Activated T-cell treated with anti-CD3 and anti-CD28 coated beads, Interleukin-2, amount 50 U/mL, for 72 hours (primary cell): ENCODE measurements at regions not wholly inside any gene's neighbourhood (a gene's known extent, or its start where the extent isn't known, plus 50 kb on each side); places are given as distances from the start of the nearest gene placed in this dataset.

ENCODE experiments used
- ATAC-seq, 2 donors: fragments of 150-1000 bp; cut with Tn5 transposase; replicated peaks in 1 of 2; 2 replicates each; pipeline ENCODE4 v1.10.0; 2021; ENCODE audit warnings: moderate library complexity in 2 of 2, mild to moderate bottlenecking in 1 of 2
- DNase-seq, 2 donors: peaks; one replicate each; pipeline ENCODE4 v3.0.0; 2021 to 2022; ENCODE audit warnings: mixed read lengths in 1 of 2
- H3K27ac Mint-ChIP-seq: one replicate; pipeline ENCODE4 v1.8.0; 2022; ENCODE audit warnings: mild to moderate bottlenecking, moderate library complexity, mixed read lengths
- H3K27me3 Mint-ChIP-seq: one replicate; pipeline ENCODE4 v1.8.0; 2022; ENCODE audit warnings: low read depth, mixed read lengths
- H3K36me3 Mint-ChIP-seq, 2 donors: one replicate each; pipeline ENCODE4 v1.8.0; 2022; ENCODE audit warnings: mixed read lengths in 2 of 2, mild to moderate bottlenecking in 1 of 2; ENCODE audit not compliant: insufficient read depth in 2 of 2
- H3K4me1 Mint-ChIP-seq: one replicate; pipeline ENCODE4 v1.8.0; 2022; ENCODE audit warnings: low read depth, mixed read lengths
- H3K4me3 Mint-ChIP-seq, 2 donors: one replicate each; pipeline ENCODE4 v1.8.0; 2022; ENCODE audit warnings: mild to moderate bottlenecking in 2 of 2, mixed read lengths in 2 of 2, moderate library complexity in 2 of 2
- H3K9me3 Mint-ChIP-seq, 2 donors: one replicate each; pipeline ENCODE4 v1.8.0; 2022; ENCODE audit warnings: mixed read lengths in 2 of 2

DNA sequence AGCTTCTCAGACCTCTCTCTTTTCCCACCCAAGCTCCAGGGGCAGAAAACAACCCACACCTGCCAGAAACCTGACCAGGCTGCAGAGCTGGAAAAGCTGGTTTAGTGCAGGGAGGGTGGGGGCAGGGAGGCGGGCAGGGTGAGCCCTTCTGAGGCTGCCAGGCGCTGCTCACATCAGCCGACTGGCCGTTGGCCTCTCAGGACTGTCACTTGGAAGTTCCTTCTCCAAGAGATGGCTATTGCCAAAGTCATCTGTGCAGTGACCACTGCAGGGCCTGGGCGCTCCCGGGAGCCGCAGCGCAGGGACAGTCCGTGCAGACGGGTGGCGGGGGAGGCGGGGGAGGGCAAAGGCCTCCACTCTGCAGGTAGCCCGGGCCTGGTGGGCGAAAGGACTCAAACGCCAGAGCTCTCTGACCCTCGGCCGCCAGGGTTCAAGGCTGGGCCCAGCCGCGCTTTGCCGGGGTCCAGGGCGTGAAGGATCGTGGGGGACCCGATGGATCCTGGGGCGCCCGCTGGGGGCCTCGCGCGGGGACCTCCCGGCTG, 205.0 kb upstream of the IER5L start:
- H3K36me3 Mint-ChIP-seq, result no peaks in the 10 kb centered on the region
- H3K4me3 Mint-ChIP-seq, result peak overlapping the region; percentile 69 to 80
- H3K27me3 Mint-ChIP-seq, result no peaks in the 10 kb centered on the region
- H3K27ac Mint-ChIP-seq, result no peak overlapping the region
- no peak for ATAC-seq
- H3K9me3 Mint-ChIP-seq, result no peaks in the 10 kb centered on the region
- H3K4me1 Mint-ChIP-seq, result peaks cover 5% of the 10 kb centered on the region
- DNase-seq, result no peak

DNA sequence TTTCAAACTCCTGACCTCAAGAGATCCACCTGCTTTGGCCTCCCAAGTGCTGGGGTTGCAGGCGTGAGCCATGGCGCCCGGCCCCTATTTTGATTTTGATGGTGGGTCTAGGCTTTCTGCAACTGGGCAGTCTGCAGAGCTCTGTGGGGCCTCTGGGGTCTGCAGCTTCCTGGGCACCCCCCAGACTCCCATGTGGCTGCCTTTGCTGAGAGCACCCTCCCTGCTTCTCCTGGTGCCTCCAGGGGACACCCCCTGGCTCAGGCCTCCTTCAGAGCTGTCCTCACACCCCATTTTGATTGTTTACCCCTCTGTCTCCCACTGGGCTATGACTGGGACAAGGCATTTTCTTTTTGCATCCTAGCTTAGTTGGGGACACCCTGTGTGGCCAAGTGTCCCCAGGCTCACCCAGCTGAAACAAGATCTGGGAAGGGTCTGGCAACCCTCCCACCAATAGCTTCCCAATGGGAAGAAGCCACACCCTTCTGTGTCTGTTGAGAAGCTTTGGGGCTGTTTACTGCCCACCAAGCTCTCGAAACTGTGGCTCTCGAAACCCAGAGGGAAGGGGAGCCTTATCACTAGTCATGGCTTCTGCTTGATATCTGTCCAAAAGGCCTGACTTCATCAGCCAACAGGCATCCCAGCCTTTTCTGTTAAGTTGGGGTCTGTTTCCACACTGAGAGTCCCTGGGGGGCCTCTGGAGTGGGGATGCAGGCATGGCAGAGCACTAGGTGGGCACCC, 204.4 kb upstream of the IER5L start:
- no peak for ATAC-seq
- H3K27me3 Mint-ChIP-seq, result no peaks in the 10 kb centered on the region
- no peak for DNase-seq
- no peaks in the 10 kb centered on the region for H3K36me3 Mint-ChIP-seq
- peaks cover 5% of the 10 kb centered on the region for H3K4me1 Mint-ChIP-seq
- H3K9me3 Mint-ChIP-seq, result no peaks in the 10 kb centered on the region
- H3K27ac Mint-ChIP-seq, result no peak overlapping the region
- peak overlapping the region in 1 of 2 donors; percentile 80 for H3K4me3 Mint-ChIP-seq

DNA sequence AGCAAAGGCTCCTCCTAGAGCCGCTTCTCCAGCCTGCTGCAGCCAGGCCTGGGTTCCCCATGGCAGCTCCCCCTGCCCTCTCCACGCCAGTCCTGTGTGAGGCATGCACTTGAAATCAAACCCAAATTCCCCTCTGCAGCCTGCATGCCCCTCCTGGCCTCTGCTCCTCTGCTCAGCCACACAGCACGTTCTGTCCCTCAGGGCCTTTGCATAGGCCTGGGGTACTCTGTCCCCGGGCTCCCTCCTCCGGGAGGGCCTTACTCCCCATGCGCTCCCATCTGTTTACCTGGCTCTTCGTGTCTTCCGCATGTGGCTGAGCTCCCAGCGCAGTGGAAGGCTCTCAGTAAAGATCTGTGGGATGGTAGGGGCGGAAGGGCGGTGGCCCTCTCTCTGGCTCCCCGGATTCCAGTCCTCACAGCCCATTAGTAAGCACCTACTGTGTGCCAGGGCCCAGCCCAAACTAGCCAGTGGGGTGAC, 203.5 kb upstream of the IER5L start:
- H3K9me3 Mint-ChIP-seq, result no peaks in the 10 kb centered on the region
- H3K27ac Mint-ChIP-seq, result no peak overlapping the region
- no peak overlapping the region for H3K4me3 Mint-ChIP-seq
- no peaks in the 10 kb centered on the region for H3K36me3 Mint-ChIP-seq
- no peak for ATAC-seq
- peaks cover 5% of the 10 kb centered on the region for H3K4me1 Mint-ChIP-seq
- no peak for DNase-seq
- H3K27me3 Mint-ChIP-seq, result no peaks in the 10 kb centered on the region

DNA sequence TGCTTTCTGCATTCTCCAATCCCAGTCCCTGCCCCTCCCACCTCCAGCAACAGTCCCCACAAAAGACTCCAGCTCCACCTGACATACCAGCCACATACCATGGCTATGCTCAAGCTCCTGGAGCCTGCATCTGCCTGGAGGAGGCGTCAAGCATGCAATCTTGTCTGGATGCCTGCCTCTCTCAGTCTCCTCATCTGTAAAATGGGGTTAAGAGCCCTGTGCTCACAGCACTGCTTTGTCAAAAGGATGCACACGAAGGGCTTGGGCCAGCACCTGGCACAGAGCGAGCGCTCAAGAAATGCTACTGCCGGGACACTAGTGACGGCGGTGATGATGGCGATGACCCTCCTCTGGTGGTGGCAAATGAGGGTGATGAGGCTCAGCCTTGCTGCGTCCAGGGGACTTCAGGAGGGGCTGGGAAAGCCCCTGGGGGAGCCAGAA, 202.9 kb upstream of the IER5L start:
- Mint-ChIP-seq H3K36me3 (no peaks in the 10 kb centered on the region), H3K9me3 (no peaks in the 10 kb centered on the region), H3K4me3 (no peak overlapping the region), H3K27me3 (no peaks in the 10 kb centered on the region), H3K4me1 (peaks cover 5% of the 10 kb centered on the region), H3K27ac (no peak overlapping the region)
- ATAC-seq (no peak), DNase-seq (no peak)

DNA sequence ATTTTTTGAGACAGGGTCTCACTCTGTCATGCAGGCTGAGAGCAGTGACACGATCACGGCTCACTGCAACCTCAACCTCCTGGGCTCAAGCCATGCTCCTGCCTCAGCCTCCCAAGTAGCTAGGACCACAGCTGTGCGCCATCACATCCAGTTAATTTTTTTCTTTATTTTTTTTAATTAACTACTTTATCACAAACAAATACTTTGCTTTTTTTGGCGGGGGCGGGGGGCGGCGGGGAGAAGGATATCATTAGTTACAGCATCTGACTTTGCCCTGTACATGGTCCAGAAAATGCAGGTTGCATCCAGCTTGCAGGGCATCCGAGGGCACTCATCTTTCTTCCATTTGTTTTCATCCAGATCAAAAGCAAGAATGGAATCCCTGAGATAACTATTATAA, 201.8 kb upstream of the IER5L start:
- ATAC-seq (no peak), DNase-seq (no peak)
- no peak overlapping the region for H3K4me3 Mint-ChIP-seq
- H3K27me3 Mint-ChIP-seq, result no peaks in the 10 kb centered on the region
- H3K27ac Mint-ChIP-seq, result no peak overlapping the region
- no peaks in the 10 kb centered on the region for H3K4me1 Mint-ChIP-seq
- H3K9me3 Mint-ChIP-seq, result no peaks in the 10 kb centered on the region
- H3K36me3 Mint-ChIP-seq, result peaks cover 0 to 1% of the 10 kb centered on the region in 2 donors

DNA sequence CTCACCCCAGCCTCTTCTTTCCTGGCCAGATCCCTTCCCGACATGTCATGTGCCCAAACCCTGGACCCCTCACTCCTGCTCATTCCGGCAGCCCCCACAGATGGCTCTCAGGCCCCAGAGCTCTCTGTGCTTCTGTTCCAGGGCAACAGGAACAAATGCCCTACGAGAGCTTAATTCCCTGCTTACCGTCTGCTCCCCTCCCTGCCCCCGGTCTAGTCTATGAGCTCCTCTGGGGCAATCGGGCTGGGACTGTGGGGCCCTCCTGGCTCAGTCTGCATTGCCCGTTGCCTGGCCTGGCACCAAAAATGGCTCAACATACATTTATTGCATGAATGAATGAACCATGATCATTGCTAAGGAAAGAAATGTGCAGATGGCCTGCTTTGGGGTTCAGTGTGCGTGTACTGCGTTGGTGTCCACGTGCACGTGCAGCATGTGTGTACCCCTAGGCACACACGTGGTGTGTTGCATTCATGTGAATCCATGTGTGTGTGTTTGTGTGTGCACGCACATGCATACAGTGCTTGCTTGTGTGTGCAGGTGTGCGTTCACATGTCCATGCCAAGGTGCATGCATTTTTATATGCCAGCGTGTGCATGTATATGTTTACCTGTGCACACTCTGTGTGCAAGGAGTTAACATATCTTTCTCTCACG, 201.2 kb upstream of the IER5L start:
- no peaks in the 10 kb centered on the region for H3K27me3 Mint-ChIP-seq
- no peaks in the 10 kb centered on the region for H3K9me3 Mint-ChIP-seq
- no peak for ATAC-seq
- H3K36me3 Mint-ChIP-seq, result peaks cover 0 to 1% of the 10 kb centered on the region in 2 donors
- no peaks in the 10 kb centered on the region for H3K4me1 Mint-ChIP-seq
- no peak for DNase-seq
- no peak overlapping the region for H3K27ac Mint-ChIP-seq
- no peak overlapping the region for H3K4me3 Mint-ChIP-seq

DNA sequence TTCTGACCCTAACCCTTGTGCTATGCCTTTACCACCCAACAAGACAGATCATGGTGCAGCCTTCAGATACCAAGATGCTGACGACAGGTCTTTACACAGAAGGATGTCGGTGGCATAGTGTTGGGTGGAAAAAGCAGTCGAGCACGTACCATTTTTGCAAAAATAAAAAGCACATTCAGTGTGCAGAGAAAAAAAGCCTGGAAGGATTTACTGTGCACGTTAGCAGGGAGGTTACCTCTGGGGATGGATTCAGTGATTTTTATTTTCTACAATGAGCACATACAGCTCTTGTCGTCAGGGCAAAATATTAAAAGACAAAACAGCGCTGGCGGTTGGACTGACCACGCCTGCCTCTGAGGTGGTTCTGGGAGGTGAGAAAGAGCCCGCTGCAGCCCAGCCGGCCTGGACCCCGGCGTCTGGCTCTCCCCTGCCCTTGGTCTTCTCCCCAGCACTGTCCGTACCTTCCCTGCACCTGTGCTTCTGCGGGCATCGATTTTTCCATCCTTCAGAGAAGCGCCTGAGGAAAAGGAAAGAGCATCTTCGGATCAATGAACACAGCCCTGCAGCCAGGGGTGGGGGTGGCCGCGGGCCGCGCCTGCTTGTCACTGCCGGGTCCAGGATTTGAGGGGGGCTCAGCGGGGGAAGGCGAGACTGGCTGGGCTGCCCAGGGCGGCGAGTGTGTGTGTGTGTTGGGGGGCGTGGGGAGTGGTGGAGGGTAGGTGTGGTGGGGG, 200.0 kb upstream of the IER5L start:
- Mint-ChIP-seq H3K9me3 (no peaks in the 10 kb centered on the region), H3K27ac (no peak overlapping the region), H3K4me1 (no peaks in the 10 kb centered on the region), H3K4me3 (no peak overlapping the region), H3K36me3 (peaks cover 0 to 1% of the 10 kb centered on the region in 2 donors), H3K27me3 (no peaks in the 10 kb centered on the region)
- DNase-seq, result no peak
- no peak for ATAC-seq

DNA sequence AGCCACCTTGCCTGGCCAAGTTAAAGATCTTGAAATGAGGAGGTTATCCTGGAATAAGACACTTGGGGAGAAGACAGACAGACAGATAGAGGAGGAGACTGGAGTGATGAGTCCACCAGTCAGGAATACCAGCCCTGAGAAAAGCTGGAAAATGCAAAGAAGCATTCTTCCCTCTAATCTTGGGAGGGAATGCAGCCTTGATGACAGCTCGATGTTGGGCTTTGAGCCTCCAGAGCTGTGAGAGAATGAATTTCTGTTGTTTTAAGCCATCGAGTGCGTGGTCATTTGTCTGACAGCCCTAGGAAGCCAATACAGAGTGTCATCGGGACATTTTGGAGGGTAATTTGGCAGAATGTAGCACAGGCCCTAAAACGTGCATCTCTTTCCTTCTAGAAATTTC, 199.1 kb upstream of the IER5L start:
- Mint-ChIP-seq H3K9me3 (no peaks in the 10 kb centered on the region), H3K27ac (no peak overlapping the region), H3K4me3 (no peak overlapping the region), H3K4me1 (no peaks in the 10 kb centered on the region), H3K36me3 (peaks cover 0 to 1% of the 10 kb centered on the region in 2 donors), H3K27me3 (no peaks in the 10 kb centered on the region)
- ATAC-seq, result no peak
- DNase-seq, result no peak

DNA sequence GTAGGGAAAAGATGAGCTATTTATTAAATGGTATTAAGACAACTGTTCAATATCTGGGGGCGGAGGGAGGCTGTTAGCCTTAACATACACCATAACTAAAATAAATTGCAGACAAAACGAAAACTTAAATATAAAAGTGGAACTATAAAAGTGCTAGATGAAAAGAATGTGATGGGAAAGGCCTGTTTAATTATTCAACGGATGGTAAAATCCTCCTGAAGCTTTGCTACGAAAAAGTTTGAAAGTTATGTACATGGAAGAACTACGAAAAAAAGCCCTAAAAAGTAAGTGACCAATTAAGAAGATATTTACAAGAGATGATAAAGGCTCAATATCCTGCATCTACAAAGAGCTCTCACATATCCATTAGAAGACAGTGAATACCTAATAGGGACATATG, 197.8 kb upstream of the IER5L start:
- no peak overlapping the region for H3K4me3 Mint-ChIP-seq
- peaks cover 0 to 1% of the 10 kb centered on the region in 2 donors for H3K36me3 Mint-ChIP-seq
- H3K9me3 Mint-ChIP-seq, result no peaks in the 10 kb centered on the region
- H3K27me3 Mint-ChIP-seq, result no peaks in the 10 kb centered on the region
- no peak for DNase-seq
- H3K27ac Mint-ChIP-seq, result peak overlapping the region; percentile 33
- no peaks in the 10 kb centered on the region for H3K4me1 Mint-ChIP-seq
- no peak for ATAC-seq

DNA sequence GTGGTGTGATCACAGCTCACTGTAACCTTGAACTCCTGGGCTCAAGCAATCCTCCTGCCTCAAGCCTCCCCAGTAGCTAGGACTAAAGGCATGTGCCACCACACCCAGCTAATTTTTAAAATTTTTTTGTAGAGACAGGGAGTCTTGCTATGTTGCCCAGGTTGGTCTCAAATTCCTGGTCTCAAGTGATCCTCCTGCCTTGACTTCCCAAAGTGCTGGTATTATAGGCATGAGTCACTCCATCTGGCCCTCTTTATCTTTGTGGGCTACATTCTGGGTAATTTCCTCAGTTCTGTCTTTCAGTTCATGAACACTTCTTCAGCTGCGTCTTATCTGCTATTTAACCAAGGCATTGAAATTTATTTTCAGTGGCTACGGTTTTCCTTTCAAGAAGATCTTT, 196.6 kb upstream of the IER5L start:
- DNase-seq, result no peak
- Mint-ChIP-seq H3K9me3 (peaks cover 0 to 3% of the 10 kb centered on the region in 2 donors), H3K4me1 (no peaks in the 10 kb centered on the region), H3K4me3 (no peak overlapping the region), H3K27me3 (no peaks in the 10 kb centered on the region), H3K27ac (no peak overlapping the region), H3K36me3 (peaks cover 0 to 5% of the 10 kb centered on the region in 2 donors)
- ATAC-seq, result no peak

DNA sequence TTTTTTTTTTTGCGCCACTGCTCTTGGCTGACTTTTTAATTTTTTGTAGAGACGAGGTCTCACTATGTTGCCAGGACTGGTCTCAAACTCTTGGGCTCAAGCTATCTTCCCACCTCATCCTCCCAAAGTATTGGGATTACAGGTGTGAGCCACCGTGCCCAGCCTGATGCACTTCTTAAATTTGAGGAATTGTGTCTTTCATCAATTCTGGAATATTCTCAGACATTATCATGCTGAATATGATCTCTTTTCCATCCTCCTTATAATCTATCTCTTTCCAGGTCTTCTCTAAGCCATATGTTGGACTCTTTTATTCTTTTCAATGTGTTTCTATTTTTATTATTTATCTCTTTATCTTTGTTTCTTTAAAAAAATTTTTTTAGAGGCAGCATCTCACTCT, 196.2 kb upstream of the IER5L start:
- Mint-ChIP-seq H3K27ac (no peak overlapping the region), H3K27me3 (no peaks in the 10 kb centered on the region), H3K4me3 (no peak overlapping the region), H3K9me3 (peaks cover 0 to 3% of the 10 kb centered on the region in 2 donors), H3K36me3 (peaks cover 0 to 5% of the 10 kb centered on the region in 2 donors), H3K4me1 (no peaks in the 10 kb centered on the region)
- ATAC-seq (no peak), DNase-seq (no peak)

DNA sequence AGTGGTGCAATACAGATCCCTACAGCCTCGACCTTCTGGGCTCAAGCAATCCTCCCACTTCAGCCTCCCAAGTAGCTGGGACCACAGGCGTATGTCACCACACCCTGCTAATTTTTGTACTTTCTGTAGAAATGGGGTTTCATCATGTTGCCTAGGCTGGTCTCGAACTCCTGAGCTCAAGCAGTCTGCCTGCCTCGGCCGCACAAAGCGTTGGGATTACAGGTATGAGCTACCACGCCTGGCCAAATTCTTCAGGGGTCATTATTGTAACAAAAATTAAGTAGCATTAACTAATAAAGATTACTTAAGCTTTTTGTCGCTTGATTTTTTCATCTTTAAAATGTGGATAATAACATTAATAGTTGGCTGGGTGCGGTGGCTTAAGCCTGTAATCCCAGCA, 195.3 kb upstream of the IER5L start:
- Mint-ChIP-seq H3K36me3 (peaks cover 2 to 5% of the 10 kb centered on the region in 2 donors), H3K4me1 (no peaks in the 10 kb centered on the region), H3K9me3 (peaks cover 0 to 3% of the 10 kb centered on the region in 2 donors), H3K27me3 (no peaks in the 10 kb centered on the region), H3K27ac (no peak overlapping the region), H3K4me3 (no peak overlapping the region)
- ATAC-seq, result no peak
- no peak for DNase-seq

DNA sequence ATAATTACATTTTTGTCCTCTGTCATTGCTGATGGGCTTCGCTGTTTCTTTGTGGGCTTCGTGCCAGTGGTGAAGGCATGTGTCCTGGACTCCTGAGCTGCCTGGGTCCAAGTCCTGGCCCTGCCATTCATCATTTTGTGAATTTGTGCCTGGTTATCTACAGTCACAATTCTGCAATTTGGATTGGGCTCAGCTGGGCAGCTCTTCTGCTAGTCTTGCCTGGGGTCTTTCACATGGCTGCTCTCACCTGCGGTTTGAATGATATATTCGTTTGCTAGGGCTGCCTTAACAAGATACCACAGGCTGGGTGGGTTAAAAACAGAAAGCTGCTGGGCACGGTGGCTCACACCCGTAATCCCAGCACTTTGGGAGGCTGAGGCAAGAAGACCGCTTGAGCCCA, 192.7 kb upstream of the IER5L start:
- Mint-ChIP-seq H3K27me3 (no peaks in the 10 kb centered on the region), H3K36me3 (peaks cover 2 to 5% of the 10 kb centered on the region in 2 donors), H3K4me3 (no peak overlapping the region), H3K4me1 (no peaks in the 10 kb centered on the region), H3K27ac (no peak overlapping the region), H3K9me3 (peaks cover 0 to 3% of the 10 kb centered on the region in 2 donors)
- no peak for ATAC-seq
- DNase-seq, result no peak
